ENCODE measurements at regions not wholly inside any gene's neighbourhood (a gene's known extent, or its start where the extent isn't known, plus 50 kb on each side); places are given as distances from the start of the nearest gene placed in this dataset.

- TF ChIP-seq POLR2A (IDR thresholded peaks at IDR 0.05; ENCODE audit: low read depth, low read length) (no peak), TAF1 (IDR thresholded peaks at IDR 0.05; ENCODE audit: borderline replicate concordance, low read depth, low read length) (no peak), POLR2AphosphoS5 (IDR thresholded peaks at IDR 0.05; ENCODE audit: low read depth, low read length) (no peak)
Measured at GRCh38 chr2:56626927-56627326, 443.1 kb downstream of the CCDC85A start.

All from GM12892 (cell line).